ENCODE measurements at regions not wholly inside any gene's neighbourhood (a gene's known extent, or its start where the extent isn't known, plus 50 kb on each side); places are given as distances from the start of the nearest gene placed in this dataset.

- Histone ChIP-seq H3K4me3 (ENCODE audit: low read depth, low read length, poor library complexity, severe bottlenecking) (no peak overlapping the region), H3K9me2 (ENCODE audit: low read depth, low read length) (no peaks in the 10 kb centered on the region), H2AFZ (ENCODE audit: low read length) (no peak overlapping the region), H3K9ac (ENCODE audit: low read length) (no peak overlapping the region), H3K36me3 (ENCODE audit: insufficient read depth, low read length) (no peaks in the 10 kb centered on the region), H3K27me3 (ENCODE audit: insufficient read depth, low read length) (no peaks in the 10 kb centered on the region), H3K27ac (ENCODE audit: low read depth, low read length, poor library complexity, severe bottlenecking) (no peak overlapping the region), H3F3A (ENCODE audit: insufficient read depth, low read length) (no peaks in the 10 kb centered on the region), H3K4me2 (ENCODE audit: low read length) (no peak overlapping the region), H3K9me3 (ENCODE audit: low read length) (no peaks in the 10 kb centered on the region), H4K20me1 (ENCODE audit: insufficient read depth, low read length) (no peaks in the 10 kb centered on the region), H3K4me1 (ENCODE audit: insufficient read depth, low read length, severe bottlenecking) (no peaks in the 10 kb centered on the region), H3K79me2 (ENCODE audit: insufficient read depth, low read length) (no peaks in the 10 kb centered on the region)
- TF ChIP-seq EZH2 (IDR thresholded peaks at IDR 0.05; ENCODE audit: borderline replicate concordance, low read length) = no peak
- TF ChIP-seq CTCF (IDR thresholded peaks at IDR 0.05; ENCODE audit: low read length) = no peak
These were observed 1137.0 kb upstream of the FANCL start for GRCh38 chr2:59378127-59378526.

- Histone ChIP-seq H2AFZ (ENCODE audit: low read length) (no peak overlapping the region), H3K4me1 (ENCODE audit: insufficient read depth, low read length, severe bottlenecking) (no peaks in the 10 kb centered on the region)
These were observed 1125.2 kb upstream of the FANCL start for GRCh38 chr2:59366288-59366687.

GRCh38 chr2:59354498-59354897 is 1113.4 kb upstream of the FANCL start:
- Histone ChIP-seq H3K4me2 (ENCODE audit: low read length) (no peak overlapping the region), H3K27me3 (ENCODE audit: insufficient read depth, low read length) (no peaks in the 10 kb centered on the region), H3K9me2 (ENCODE audit: low read depth, low read length) (no peaks in the 10 kb centered on the region), H3F3A (ENCODE audit: insufficient read depth, low read length) (no peaks in the 10 kb centered on the region), H3K9me3 (ENCODE audit: low read length) (no peaks in the 10 kb centered on the region), H3K9ac (ENCODE audit: low read length) (no peak overlapping the region), H3K4me3 (ENCODE audit: low read depth, low read length, poor library complexity, severe bottlenecking) (no peak overlapping the region), H3K79me2 (ENCODE audit: insufficient read depth, low read length) (no peaks in the 10 kb centered on the region), H3K4me1 (ENCODE audit: insufficient read depth, low read length, severe bottlenecking) (no peaks in the 10 kb centered on the region), H4K20me1 (ENCODE audit: insufficient read depth, low read length) (no peaks in the 10 kb centered on the region), H3K36me3 (ENCODE audit: insufficient read depth, low read length) (no peaks in the 10 kb centered on the region), H3K27ac (ENCODE audit: low read depth, low read length, poor library complexity, severe bottlenecking) (no peak overlapping the region), H2AFZ (ENCODE audit: low read length) (no peak overlapping the region)
- TF ChIP-seq EZH2 (IDR thresholded peaks at IDR 0.05; ENCODE audit: borderline replicate concordance, low read length) (no peak), CTCF (IDR thresholded peaks at IDR 0.05; ENCODE audit: low read length) (no peak)

More at GRCh38 chr2:59366288-59366687, 1125.2 kb upstream of the FANCL start:
- Histone ChIP-seq H3K27ac (ENCODE audit: low read depth, low read length, poor library complexity, severe bottlenecking) (no peak overlapping the region), H3K9me3 (ENCODE audit: low read length) (no peaks in the 10 kb centered on the region), H3K9ac (ENCODE audit: low read length) (no peak overlapping the region), H3K9me2 (ENCODE audit: low read depth, low read length) (no peaks in the 10 kb centered on the region), H3K36me3 (ENCODE audit: insufficient read depth, low read length) (no peaks in the 10 kb centered on the region), H3K4me2 (ENCODE audit: low read length) (no peak overlapping the region), H3K4me3 (ENCODE audit: low read depth, low read length, poor library complexity, severe bottlenecking) (no peak overlapping the region), H4K20me1 (ENCODE audit: insufficient read depth, low read length) (no peaks in the 10 kb centered on the region), H3K27me3 (ENCODE audit: insufficient read depth, low read length) (no peaks in the 10 kb centered on the region), H3F3A (ENCODE audit: insufficient read depth, low read length) (no peaks in the 10 kb centered on the region), H3K79me2 (ENCODE audit: insufficient read depth, low read length) (no peaks in the 10 kb centered on the region)
- TF ChIP-seq EZH2 (IDR thresholded peaks at IDR 0.05; ENCODE audit: borderline replicate concordance, low read length) (no peak), CTCF (IDR thresholded peaks at IDR 0.05; ENCODE audit: low read length) (no peak)

Measured in OCI-LY1 (cell line).